HG02840 (cell line): ENCODE measurements at regions not wholly inside any gene's neighbourhood (a gene's known extent, or its start where the extent isn't known, plus 50 kb on each side); places are given as distances from the start of the nearest gene placed in this dataset.

Experiments
- ATAC-seq: cut with Tn5 transposase; IDR thresholded peaks from one replicate; pipeline ENCODE4 v1.9.1; 2021; ENCODE audit warnings: mild to moderate bottlenecking, moderate library complexity, moderate number of reproducible peaks; ENCODE audit not compliant: unreplicated experiment, low FRiP score

DNA sequence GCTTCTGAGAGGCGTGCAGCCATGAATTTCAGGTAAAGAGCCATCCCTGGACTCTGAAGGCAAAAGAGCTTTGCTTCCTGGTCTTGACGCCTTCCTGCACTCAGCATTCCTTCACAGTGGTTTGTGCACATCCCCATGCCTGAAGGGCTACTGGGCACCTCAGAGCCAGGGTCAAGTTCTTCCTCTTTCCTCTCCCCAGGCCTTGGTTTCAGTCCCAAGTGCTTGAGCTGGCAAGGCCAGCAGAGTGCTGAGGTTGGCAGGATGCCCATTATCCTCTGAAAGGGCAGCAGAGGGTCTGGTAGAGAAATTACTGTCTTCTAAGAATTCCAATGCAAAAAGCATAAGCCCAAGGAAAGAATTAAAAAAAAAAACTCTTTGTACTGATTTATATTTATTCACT is 1064.9 kb downstream of the TTLL7 start:
- no peak for ATAC-seq

DNA sequence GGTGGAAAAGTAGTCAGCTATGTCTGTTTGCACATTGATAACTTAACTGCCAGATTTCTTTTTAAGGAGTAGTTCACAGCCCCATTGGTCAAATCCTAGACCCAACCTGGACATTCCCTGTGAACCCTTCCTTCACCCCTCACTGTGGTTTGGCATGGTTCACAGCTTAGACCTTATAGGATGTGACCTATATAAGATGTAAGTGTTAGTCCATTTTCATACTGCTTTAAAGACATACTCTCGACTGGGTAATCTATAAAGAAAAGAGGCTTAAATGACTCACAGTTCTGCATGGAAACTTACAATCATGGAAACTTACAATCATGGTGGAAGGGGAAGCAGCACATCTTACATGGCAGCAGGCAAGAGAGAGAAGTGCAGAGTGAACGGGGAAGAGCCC is 1066.2 kb downstream of the TTLL7 start:
- ATAC-seq, result no peak

DNA sequence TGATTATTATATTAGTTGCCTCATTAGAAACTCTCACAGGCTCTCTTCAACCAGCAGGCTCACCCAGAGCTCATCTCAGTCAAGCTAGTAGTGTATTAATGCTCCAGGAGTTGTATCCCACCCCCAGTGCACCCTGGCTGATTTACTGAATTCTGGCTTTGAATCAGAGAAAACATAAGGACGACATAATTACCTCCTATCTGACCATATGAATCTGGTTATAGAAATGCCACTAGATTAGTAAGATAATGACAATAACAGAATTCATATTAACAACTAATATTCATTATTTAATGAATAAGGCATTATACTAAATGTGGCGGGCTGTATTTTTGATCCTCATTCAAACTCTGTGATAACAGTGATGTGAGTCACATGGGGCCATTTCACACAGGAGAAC is 1066.7 kb downstream of the TTLL7 start:
- no peak for ATAC-seq

DNA sequence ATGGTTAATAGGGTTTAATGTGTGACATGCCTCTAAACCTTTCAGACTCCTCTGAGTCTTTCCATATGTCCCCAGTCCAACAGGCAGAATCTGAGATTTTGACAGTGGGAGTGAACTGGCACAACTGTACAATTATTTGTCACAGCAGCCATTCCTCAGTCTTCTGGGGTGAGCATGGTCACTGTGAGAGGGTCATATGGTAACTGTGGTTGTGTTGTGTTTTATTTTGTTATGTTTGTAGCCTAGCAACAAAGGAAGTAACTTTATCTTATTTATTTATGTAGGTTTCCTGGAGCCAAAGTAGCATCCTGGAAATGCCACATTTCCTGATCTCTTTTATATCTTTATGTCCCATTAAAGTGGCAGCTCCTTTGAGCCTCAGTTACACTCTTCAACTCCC is 1067.9 kb downstream of the TTLL7 start:
- ATAC-seq, result no peak

DNA sequence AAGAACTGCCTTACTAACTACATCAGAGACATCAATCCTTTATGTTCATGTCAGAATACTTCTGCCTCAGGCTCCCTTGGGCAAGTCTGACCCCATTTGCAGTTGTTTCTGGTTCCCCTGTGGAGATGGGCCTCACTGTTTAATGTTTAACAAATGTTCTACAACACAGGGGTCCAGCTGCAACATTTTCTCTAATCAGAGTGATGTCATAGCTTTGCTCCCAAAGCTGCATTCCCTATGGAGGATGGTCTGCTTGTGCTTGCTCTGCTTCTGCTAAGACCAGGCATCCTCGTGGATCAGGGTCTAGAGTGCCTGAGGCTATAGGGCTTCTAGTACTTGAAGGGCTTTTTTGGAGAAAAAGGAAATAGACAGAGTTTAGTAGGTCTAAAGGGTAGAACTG is 1071.2 kb downstream of the TTLL7 start:
- no peak for ATAC-seq

DNA sequence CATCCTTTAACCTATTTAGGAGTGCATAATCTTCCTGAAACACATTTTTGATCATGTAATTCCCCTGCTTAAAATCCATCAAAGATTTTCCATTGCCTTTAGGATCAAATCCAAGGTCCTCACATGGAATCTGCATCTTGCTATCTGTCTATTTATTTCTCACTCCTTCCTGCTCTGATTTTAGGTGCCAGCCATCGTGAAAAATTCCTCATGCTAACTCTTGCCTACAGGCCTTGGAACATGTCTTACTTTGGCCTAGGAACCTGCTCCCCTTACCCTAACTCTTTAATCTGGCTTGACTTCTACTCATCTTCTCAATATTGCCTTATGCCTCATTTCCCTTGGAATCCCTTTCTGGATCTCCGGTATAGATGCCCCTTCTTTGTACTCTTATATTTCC is 1074.3 kb downstream of the TTLL7 start:
- ATAC-seq, result no peak

DNA sequence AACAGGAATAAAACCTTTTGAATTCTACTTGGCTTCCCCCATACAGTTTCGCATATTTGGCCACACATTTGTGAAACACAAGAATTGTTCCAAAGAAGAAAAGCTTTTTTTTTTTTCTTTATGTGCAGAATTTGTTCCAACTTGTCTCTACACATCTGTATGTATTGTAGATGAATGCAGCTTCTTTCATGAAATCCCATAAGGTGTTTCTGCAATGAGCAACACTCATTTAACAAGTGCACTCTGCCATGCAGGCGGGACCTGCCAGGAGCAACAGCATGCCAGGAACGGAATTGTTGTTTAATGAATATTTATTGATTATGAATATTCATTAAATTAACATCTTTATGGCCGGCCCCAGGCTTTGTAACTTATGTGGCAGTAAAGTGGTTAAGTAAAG is 1075.0 kb downstream of the TTLL7 start:
- no peak for ATAC-seq

DNA sequence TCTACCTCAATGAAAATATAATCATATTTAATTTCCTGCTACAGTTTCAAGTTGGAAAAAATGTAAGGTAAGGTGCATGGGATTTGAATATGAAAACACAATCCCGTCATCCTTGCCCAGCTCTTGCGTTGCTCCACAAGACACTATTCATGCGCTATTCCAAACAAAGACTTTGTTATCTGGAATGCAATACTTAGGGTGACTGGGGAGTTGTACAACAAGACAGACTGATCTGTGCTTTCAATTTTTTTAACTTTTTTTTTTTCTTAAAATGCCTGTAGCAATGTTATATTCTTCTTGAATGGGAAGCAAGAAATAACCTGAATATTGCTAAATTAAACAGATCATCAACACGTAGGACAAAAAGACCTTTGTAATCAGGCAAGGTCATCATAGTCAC is 1077.2 kb downstream of the TTLL7 start:
- no peak for ATAC-seq

DNA sequence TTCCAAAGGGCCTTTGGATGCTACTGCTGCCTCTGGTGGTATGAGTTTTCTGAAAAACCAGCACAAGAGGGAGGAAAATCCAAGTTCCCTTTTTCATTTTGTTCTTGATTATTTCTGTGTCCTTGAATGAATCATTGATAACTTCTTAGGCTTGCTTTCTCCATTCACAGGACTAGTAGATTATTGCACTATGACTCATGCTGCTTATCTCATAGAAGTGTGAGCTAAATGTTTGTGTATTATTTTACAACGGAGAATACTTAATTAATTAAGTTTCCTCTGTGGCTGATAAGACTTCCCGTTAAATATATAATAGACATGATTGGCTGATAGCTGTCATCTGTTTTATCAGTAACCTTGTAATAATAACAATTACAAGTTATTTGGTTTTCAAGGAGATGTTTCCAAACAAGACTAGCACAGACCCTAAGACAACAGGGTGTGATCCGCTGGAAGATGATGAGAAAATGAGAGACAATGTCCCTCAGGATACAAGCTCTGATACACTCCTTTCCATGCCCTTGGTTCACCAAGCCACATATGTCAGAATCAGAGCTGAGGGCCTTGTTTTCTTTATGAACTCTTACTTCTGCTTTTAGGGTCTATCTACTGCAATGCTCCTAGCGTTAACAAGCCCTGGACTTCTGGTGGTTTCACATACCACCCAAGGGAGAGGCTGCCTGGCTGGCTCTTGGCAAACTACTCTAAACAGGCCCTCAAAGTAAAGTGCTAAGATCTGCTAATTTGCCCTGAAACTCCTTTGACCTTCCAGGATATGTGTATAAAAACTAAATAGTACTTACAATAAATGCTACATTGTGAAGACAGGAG is 1078.3 kb downstream of the TTLL7 start:
- ATAC-seq, result no peak

DNA sequence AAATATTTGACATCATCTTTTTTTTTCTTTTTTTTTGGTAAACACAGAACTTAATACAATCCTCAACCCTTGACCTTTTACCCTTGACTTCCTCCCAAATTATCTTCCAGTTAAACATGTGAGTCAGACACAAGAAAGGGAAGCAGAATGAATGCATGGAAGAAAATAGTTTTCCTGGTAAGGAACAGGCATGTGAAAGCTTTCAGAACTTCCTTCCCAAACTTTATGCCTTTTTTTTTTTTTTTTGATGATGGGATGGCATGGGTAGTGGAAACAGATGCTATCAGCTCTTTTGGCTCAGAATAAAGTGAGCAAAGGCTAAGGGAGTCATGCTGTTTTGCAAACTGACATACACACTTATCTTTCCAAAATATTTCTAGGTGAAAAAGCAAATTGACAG is 1079.1 kb downstream of the TTLL7 start:
- ATAC-seq, result no peak

DNA sequence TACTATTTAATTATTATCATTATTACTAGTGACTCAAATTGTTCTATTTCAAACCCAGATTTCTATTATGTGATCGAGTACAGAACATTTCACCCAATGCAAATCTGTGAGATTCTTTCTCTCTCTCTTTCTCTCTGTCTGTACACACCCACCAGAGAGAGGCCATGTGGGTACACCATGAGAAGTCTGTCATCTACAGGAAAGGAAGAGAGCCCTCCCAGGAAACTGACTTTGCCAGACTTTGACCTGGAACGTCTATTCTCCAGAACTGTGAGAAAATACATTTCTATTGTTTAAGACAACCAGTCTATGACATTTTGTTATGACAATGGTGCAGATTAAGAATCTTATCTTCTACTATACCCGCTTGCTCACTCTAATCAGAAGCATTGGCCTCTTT is 1091.6 kb downstream of the TTLL7 start:
- no peak for ATAC-seq

DNA sequence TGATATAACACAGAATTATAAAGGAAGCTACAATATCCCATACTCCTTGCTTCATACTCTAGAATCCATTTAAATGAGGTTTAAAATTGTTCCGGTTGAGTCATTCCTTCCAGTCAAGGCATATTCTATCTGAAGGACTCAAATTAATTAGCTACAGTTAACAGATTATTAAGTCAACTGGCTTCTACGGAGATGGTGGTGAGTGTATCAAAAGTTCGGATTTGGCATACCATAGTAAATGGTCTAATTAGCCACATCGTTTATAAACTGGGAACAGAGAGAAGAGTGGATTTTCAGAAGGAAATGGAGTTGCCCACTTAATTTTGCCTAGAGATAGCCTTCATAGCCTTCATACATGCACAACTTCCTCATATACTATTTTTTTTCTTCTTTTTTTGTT is 1095.3 kb downstream of the TTLL7 start:
- ATAC-seq, result no peak

DNA sequence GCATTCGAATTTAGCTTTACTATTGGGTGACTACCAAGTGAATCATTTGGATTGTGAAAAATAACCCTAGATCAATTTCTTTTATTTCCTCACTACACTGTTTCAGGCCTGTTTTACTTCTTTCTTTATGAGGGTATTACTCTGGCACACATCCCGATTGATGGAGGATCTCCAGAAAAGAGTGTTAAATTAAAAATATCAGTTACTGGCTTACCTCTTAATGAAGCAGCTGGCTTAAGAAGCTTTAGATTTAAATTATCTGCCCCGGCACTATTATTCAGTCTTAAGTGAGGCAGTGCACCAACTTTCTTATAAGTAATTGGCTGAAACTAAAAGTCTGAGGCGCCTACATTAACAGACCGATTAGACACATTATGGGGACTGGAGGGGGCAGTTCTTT is 1097.4 kb downstream of the TTLL7 start:
- ATAC-seq, result no peak

DNA sequence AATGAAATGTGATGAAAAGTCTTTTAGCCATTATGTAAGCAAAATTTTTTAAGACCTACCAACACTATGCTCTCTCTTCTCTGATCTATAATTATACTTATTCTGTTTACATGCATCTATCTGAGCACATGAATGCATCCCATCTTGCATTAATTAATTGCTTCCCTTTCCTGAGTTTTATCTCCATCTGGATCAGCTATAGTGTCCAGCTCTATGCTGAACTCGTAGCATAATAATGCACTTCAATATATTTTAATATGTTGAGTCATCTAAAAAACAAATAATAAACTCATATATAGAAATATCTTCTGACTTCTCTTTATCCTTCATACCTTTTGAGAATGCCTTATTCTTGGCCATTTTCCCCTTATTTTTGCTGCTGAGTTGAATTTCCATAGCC is 1097.8 kb downstream of the TTLL7 start:
- ATAC-seq, result no peak

DNA sequence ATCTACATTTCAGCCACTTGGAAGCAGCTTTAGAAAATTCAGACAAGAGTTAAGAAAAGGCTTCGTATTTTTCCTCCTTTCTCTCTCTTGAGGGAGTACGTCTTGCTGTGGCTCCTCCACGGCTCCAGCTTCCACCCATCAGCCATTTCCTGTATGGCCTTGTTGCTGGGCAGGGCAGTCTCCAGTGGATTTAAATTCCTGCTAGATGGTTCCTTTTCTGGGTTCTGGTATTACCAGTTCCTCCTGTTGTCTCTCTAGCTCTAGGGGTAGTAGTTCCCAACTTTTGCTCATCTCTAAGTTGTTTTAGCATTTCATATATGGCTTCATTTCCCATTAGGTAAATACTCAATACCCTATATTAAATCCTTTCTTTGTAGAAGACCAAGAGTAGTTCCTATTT is 1098.3 kb downstream of the ADGRL2 start:
- ATAC-seq, result no peak

DNA sequence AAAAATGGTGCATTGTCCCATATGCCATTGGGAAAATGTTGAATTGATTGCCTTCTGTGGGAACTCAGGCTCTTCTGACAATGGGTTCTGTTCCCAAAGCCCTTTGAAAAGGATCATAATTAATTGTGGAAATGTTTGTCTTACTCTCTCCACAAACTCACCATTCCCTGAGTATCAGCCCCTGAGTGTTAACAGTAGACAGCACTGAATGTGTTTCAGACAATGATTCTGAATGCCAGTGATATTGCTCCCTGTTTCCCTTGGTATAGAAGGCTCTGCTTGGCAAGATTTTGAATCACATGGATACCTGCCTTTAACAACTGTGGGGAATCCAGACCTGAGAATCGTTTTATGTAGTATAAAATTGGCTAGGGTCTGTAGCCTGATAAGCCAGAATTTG is 1096.8 kb downstream of the ADGRL2 start:
- ATAC-seq, result no peak

DNA sequence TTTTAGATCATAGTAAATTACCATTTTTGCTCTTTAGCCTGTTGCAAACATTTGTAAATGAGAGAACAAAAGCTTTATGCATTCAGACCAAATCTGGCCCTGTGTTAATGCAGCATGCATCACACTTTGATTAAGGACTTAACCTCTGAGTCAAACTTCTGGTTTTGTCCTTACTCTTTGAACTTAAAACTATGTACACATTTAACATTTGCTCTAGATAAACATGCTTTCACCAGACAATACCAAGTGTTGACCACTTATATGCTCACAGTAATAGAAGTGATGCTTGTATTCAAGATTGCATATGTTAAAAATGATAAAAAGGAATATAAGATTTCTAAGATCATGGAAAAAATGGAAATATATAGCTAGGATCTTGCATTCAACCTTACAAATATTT is 1095.3 kb downstream of the ADGRL2 start:
- no peak for ATAC-seq

DNA sequence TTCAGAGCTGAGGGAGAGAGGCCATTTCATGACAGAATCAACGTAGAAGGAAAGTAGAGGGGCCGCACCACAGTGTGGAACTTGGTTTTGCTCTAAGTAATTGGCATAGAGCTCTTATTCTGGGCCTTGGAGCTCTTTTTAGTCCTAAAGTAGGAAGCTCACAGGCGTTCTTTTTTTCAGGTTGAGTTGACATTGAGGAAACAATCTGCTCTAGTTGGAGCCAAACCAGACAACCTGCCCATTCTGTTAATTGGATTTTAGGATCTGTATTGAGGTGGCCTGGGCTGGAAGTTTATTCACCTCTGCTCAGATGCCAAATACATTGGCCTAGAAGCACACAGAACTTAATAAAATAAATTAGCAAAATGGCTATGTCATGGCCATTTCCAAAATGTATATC is 1093.9 kb downstream of the ADGRL2 start:
- ATAC-seq, result no peak

DNA sequence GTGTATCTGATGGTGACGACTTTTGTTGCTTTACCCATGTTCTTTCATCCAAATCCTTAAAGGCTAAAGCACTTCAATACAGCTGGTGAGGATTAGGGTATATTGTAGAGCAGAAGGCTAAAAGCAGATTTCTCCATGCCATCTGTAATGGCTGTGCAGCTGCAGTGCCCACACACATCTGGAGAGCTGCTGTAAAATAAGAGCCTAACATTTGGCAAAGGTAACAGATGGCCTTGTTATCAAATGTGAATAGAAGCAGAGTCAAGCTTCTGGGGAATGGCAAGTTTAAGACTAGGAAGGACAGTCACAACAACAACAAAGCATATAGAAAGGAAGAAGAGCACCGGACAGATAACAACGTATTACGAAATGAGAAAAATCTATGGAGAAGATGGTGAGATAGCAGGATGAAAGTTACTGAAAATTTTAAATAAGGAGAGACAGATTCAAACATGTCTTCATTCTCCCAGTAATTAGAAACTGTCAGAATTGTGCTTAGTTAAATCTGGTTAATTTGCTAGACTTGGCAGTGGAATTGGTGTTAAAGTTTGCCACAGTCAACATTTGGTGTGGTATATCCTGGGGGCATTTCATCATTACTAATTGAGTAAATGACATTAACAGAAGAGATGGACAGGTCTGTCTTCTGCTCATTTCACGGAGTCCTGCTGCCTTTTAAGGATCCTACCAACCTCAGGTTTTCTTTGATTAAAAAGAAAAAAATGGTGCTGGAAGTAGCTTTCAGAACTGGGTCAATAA is 1093.2 kb downstream of the ADGRL2 start:
- ATAC-seq, result no peak

DNA sequence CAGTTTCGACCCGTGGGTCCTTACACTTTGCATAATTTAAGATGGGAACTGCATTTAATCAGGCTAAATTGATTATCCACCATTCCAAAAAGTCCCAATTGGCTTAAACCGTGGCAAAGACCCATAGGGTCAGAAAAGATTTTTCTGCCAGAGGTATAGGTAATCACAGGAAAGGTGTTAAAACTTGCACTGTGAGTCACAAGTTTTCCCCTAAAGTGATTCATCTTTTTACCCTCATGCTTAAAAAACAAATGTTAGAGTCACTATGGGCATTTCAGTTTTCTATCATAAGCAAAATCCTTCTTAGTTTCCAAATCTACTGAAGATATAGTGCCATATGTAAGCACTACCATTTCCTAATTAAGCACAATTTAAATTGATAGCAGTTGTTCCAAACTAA is 1079.8 kb downstream of the ADGRL2 start:
- no peak for ATAC-seq

DNA sequence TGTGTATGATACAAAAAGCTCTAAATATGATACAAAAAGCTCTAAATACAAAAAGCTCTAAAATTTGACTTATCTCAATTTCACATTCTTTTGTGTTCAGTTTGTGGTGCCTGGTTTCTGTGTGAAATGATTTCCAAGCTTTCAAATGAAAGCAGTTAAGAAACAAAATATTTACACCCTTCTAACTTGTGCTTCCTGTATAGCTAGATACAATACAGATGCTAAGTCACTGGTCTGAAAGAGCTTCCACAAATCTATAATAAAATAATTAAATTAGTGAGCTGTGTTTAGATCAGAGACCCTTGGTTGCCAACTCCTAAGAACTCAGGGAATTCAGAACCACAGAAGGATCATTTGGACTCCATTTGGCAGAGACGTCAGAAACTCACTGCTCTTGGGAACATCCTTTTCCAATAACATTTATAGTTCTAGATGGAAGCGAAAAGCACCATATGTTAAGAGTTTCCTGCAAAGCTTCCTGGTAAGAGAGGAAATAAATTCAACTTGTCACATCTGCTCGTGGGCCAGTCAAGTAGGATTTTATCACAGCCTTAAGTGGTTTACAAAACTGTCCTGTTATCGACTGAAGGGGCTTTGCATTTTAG is 1079.1 kb downstream of the ADGRL2 start:
- ATAC-seq, result no peak

DNA sequence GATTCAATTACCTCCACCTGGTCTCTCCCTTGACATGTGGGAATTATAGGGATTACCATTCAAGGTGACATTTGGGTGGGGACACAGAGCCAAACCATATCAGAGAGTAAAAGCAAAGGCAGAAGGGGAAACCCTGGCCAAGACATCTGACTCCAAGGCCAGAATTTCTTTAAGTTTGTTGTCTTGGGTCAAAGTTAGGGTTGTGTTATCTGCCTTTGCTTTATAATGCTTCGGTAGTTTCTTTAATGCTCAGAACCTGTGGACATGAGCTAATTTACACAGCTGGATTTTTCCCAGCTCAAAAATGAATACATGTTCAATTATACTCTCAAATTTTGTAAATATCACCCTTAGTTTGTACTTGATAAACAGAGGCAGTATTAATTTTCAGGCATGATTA is 1074.4 kb downstream of the ADGRL2 start:
- no peak for ATAC-seq
